H9 (cell line): ENCODE measurements at regions not wholly inside any gene's neighbourhood (a gene's known extent, or its start where the extent isn't known, plus 50 kb on each side); places are given as distances from the start of the nearest gene placed in this dataset.

ENCODE experiments used
- DNase-seq: peaks from one replicate; pipeline ENCODE4 v3.0.0-alpha.2; 2017
- H2AFZ ChIP-seq: one replicate; pipeline ENCODE4 v1.6.1; 2013; ENCODE audit warnings: mild to moderate bottlenecking, low read length, control low read depth, moderate library complexity
- H2AK5ac ChIP-seq: 2 replicates; pipeline ENCODE4 v1.6.1; 2013; ENCODE audit warnings: low read length, control low read depth, mixed read lengths; ENCODE audit not compliant: insufficient read length
- H2BK120ac ChIP-seq: one replicate; pipeline ENCODE4 v1.6.1; 2013; ENCODE audit warnings: low read depth, mild to moderate bottlenecking, low read length, control low read depth, inconsistent platforms; ENCODE audit not compliant: poor library complexity, severe bottlenecking
- H2BK12ac ChIP-seq: 2 replicates; pipeline ENCODE4 v1.6.1; 2013; ENCODE audit warnings: low read length, control low read depth, mixed read lengths, low read depth; ENCODE audit not compliant: insufficient read length
- H2BK15ac ChIP-seq: 2 replicates; pipeline ENCODE4 v1.6.1; 2013; ENCODE audit warnings: low read depth, low read length, control low read depth
- H2BK20ac ChIP-seq: one replicate; pipeline ENCODE4 v1.6.1; 2013; ENCODE audit warnings: low read depth, mild to moderate bottlenecking, low read length, control low read depth, inconsistent platforms; ENCODE audit not compliant: poor library complexity, severe bottlenecking
- H2BK5ac ChIP-seq: 2 replicates; pipeline ENCODE4 v1.6.1; 2013; ENCODE audit warnings: low read length, control low read depth, mixed read lengths; ENCODE audit not compliant: insufficient read length
- H3K14ac ChIP-seq: 2 replicates; pipeline ENCODE4 v1.6.1; 2013; ENCODE audit warnings: low read length, control low read depth; ENCODE audit not compliant: insufficient read depth
- H3K18ac ChIP-seq: 2 replicates; pipeline ENCODE4 v1.6.1; 2013; ENCODE audit warnings: low read depth, mild to moderate bottlenecking, mixed read lengths, low read length, control low read depth; ENCODE audit not compliant: insufficient read length
- H3K23ac ChIP-seq: 2 replicates; pipeline ENCODE4 v1.6.1; 2013; ENCODE audit warnings: low read length, control low read depth, mixed read lengths, low read depth; ENCODE audit not compliant: insufficient read length
- H3K23me2 ChIP-seq: 2 replicates; pipeline ENCODE4 v1.6.1; 2013; ENCODE audit warnings: low read depth, mild to moderate bottlenecking, mixed read lengths, low read length, control low read depth; ENCODE audit not compliant: insufficient read length, poor library complexity, severe bottlenecking
- H3K27ac ChIP-seq: 2 replicates; pipeline ENCODE4 v1.5.1; 2013; ENCODE audit warnings: low read length, control low read depth, mixed read lengths, low read depth; ENCODE audit not compliant: insufficient read length
- H3K27me3 ChIP-seq: 2 replicates; pipeline ENCODE4 v1.6.1; 2013; ENCODE audit warnings: low read length, control low read depth, inconsistent platforms; ENCODE audit not compliant: insufficient read depth
- H3K4ac ChIP-seq: 2 replicates; pipeline ENCODE4 v1.6.1; 2013; ENCODE audit warnings: low read depth, mild to moderate bottlenecking, control low read depth, inconsistent platforms, low read length, moderate library complexity
- H3K4me1 ChIP-seq: 2 replicates; pipeline ENCODE4 v1.6.1; 2013; ENCODE audit warnings: low read length, control low read depth, inconsistent platforms; ENCODE audit not compliant: insufficient read depth
- H3K4me2 ChIP-seq: 2 replicates; pipeline ENCODE4 v1.6.1; 2013; ENCODE audit warnings: low read length, control low read depth, mixed read lengths; ENCODE audit not compliant: insufficient read length, insufficient read depth
- H3K56ac ChIP-seq: 2 replicates; pipeline ENCODE4 v1.6.1; 2013; ENCODE audit warnings: low read depth, mild to moderate bottlenecking, mixed read lengths, low read length, control low read depth; ENCODE audit not compliant: insufficient read length
- H3K79me1 ChIP-seq: 2 replicates; pipeline ENCODE4 v1.6.1; 2013; ENCODE audit warnings: low read depth, mild to moderate bottlenecking, moderate library complexity, low read length, control low read depth, inconsistent platforms; ENCODE audit not compliant: insufficient read depth, poor library complexity, severe bottlenecking
- H3K79me2 ChIP-seq: 2 replicates; pipeline ENCODE4 v1.6.1; 2013; ENCODE audit warnings: low read length, control low read depth, inconsistent platforms; ENCODE audit not compliant: insufficient read depth
- H3K9ac ChIP-seq: 2 replicates; pipeline ENCODE4 v1.6.1; 2013; ENCODE audit warnings: low read length, control low read depth, mixed read lengths; ENCODE audit not compliant: insufficient read length; ENCODE audit errors: extremely low read depth
- H3K9me3 ChIP-seq: one replicate; pipeline ENCODE4 v1.6.1; 2013; ENCODE audit warnings: low read depth, low read length, inconsistent platforms; ENCODE audit not compliant: control insufficient read depth
- H3T11ph ChIP-seq: one replicate; pipeline ENCODE4 v1.6.1; 2013; ENCODE audit warnings: mild to moderate bottlenecking, low read length, control low read depth, inconsistent platforms
- H4K20me1 ChIP-seq: one replicate; pipeline ENCODE4 v1.6.1; 2013; ENCODE audit not compliant: control insufficient read depth, insufficient read length, insufficient read depth
- H4K5ac ChIP-seq: 2 replicates; pipeline ENCODE4 v1.6.1; 2013; ENCODE audit warnings: low read depth, mild to moderate bottlenecking, mixed read lengths, low read length, control low read depth; ENCODE audit not compliant: insufficient read length
- H4K8ac ChIP-seq: replicated peaks from 2 replicates; pipeline ENCODE4 v1.6.1; 2013; ENCODE audit warnings: low read length, control low read depth, mixed read lengths, low read depth; ENCODE audit not compliant: insufficient read length
- H4K91ac ChIP-seq: 2 replicates; pipeline ENCODE4 v1.6.1; 2013; ENCODE audit warnings: low read depth, mild to moderate bottlenecking, moderate library complexity, mixed read lengths, low read length, control low read depth; ENCODE audit not compliant: insufficient read length
- H3K27ac Mint-ChIP-seq, 3 experiments: 2 replicates in 2 of 3; 3 replicates in 1 of 3; pipeline ENCODE4 v1.8.0; 2020 to 2021; ENCODE audit warnings: mixed read lengths in 3 of 3, mild to moderate bottlenecking in 1 of 3, moderate library complexity in 1 of 3
- H3K27me3 Mint-ChIP-seq: 2 replicates; pipeline ENCODE4 v1.8.0; 2021; ENCODE audit warnings: low read depth, mild to moderate bottlenecking, moderate library complexity, mixed read lengths
- H3K36me3 Mint-ChIP-seq, 3 experiments: 2 replicates in 2 of 3; 3 replicates in 1 of 3; pipeline ENCODE4 v1.8.0; 2020 to 2021; ENCODE audit warnings: low read depth in 3 of 3, mixed read lengths in 3 of 3; ENCODE audit not compliant: insufficient read depth in 1 of 3
- H3K4me1 Mint-ChIP-seq, 2 experiments: 2 replicates each; pipeline ENCODE4 v1.8.0; 2020; ENCODE audit warnings: mixed read lengths in 2 of 2
- H3K4me3 Mint-ChIP-seq, 2 experiments: 2 replicates in 1 of 2; 3 replicates in 1 of 2; pipeline ENCODE4 v1.8.0; 2020 to 2021; ENCODE audit warnings: mild to moderate bottlenecking in 2 of 2, mixed read lengths in 2 of 2, moderate library complexity in 1 of 2
- H3K9me3 Mint-ChIP-seq, 2 experiments: 2 replicates in 1 of 2; 3 replicates in 1 of 2; pipeline ENCODE4 v1.8.0; 2020; ENCODE audit warnings: mild to moderate bottlenecking in 2 of 2, mixed read lengths in 2 of 2, moderate library complexity in 1 of 2
- CTCF ChIP-seq: fragments of 200-600 bp; sonication (generic); conservative IDR thresholded peaks from 3 replicates; pipeline ENCODE4 v1.8.0; 2021; ENCODE audit warnings: antibody characterized with exemption, mild to moderate bottlenecking
- WGBS: extraction: QIAGEN DNeasy Blood & Tissue Kit; methylation state at CpG from one replicate; pipeline ENCODE4 v1.1.7; 2013; ENCODE audit warnings: missing lambda C conversion rate, low lambda C conversion rate, mixed read lengths; ENCODE audit not compliant: insufficient read length; ENCODE audit errors: extremely low coverage; 5-methylcytosine and 5-hydroxymethylcytosine counted together

GRCh38 chr11:10993186-10993585, 135.3 kb upstream of the ZBED5 start:
- WGBS = no CpG with 5 or more reads among the region's 3 CpGs

More at GRCh38 chr11:10993186-10993585, 135.3 kb upstream of the ZBED5 start:
- H3K4me1 ChIP-seq = no peaks in the 10 kb centered on the region
- no peak overlapping the region for H4K5ac ChIP-seq
- no peaks in the 10 kb centered on the region for H3K79me2 ChIP-seq
- H3K18ac ChIP-seq = no peak overlapping the region
- Mint-ChIP-seq H3K9me3 (peaks cover 3 to 4% of the 10 kb centered on the region in 2 experiments; a peak in 3 of 5 replicates), H3K27me3 (peaks cover 4% of the 10 kb centered on the region), H3K4me3 (no peak overlapping the region), H3K36me3 (0 out of 7 replicates have a peak, but pooled peaks cover 0 to 4% (median 0%) of the 10 kb centered on the region in 3 experiments), H3K4me1 (peaks cover 0 to 1% of the 10 kb centered on the region in 2 experiments; a peak in 1 of 4 replicates), H3K27ac (no peak overlapping the region; a peak in 1 of 7 replicates)
- H2BK20ac ChIP-seq = no peak overlapping the region
- no peak overlapping the region for H2BK120ac ChIP-seq
- no peak overlapping the region for H2AFZ ChIP-seq
- H3K79me1 ChIP-seq = no peaks in the 10 kb centered on the region
- no peak overlapping the region for H2AK5ac ChIP-seq
- H3K9ac ChIP-seq = no peak overlapping the region
- H3K9me3 ChIP-seq = no peaks in the 10 kb centered on the region
- no peaks in the 10 kb centered on the region for H3K27me3 ChIP-seq
- no peaks in the 10 kb centered on the region for H3K23me2 ChIP-seq
- DNase-seq = no peak
- no peaks in the 10 kb centered on the region for H4K20me1 ChIP-seq
- no peak overlapping the region for H2BK15ac ChIP-seq
- no peak overlapping the region for H3K4me2 ChIP-seq
- no peak overlapping the region for H3T11ph ChIP-seq
- H2BK12ac ChIP-seq = no peak overlapping the region
- no peak overlapping the region for H3K14ac ChIP-seq
- no peak for TF ChIP-seq CTCF
- H4K91ac ChIP-seq = no peak overlapping the region
- H4K8ac ChIP-seq = no peak overlapping the region
- no peak overlapping the region for H3K27ac ChIP-seq
- H3K56ac ChIP-seq = no peak overlapping the region
- H3K4ac ChIP-seq = no peak overlapping the region
- no peak overlapping the region for H3K23ac ChIP-seq
- H2BK5ac ChIP-seq = no peak overlapping the region
